Ovary (tissue), 7 donors: ENCODE measurements at regions not wholly inside any gene's neighbourhood (a gene's known extent, or its start where the extent isn't known, plus 50 kb on each side); places are given as distances from the start of the nearest gene placed in this dataset.
"Not testable (repeated sequence)": the region's sequence is repeated elsewhere in the genome, so short reads cannot be mapped to it uniquely, and the experiment has no call there.

ENCODE experiments used
- DNase-seq, 5 donors: peaks; one replicate each; pipeline ENCODE4 v3.0.0-alpha.2; 2019 to 2020
- H3K27ac ChIP-seq, 2 donors: fragments of 200-600 bp; one replicate each; pipeline versions ENCODE4 v1.5.1 to v1.8.0; 2019 to 2022
- H3K27me3 ChIP-seq: fragments of 200-600 bp; one replicate; pipeline ENCODE4 v1.8.0; 2022
- H3K36me3 ChIP-seq: fragments of 200-600 bp; sonication (generic); one replicate; pipeline ENCODE4 v1.5.1; 2019
- H3K4me1 ChIP-seq: one replicate; pipeline ENCODE4 v1.8.1; 2013; ENCODE audit warnings: mild to moderate bottlenecking, moderate library complexity; ENCODE audit not compliant: insufficient read depth
- H3K4me3 ChIP-seq: fragments of 200-600 bp; sonication (generic); one replicate; pipeline ENCODE4 v1.5.1; 2017
- H3K9me3 ChIP-seq, 2 donors: fragments of 200-600 bp in 1 of 2; sonication (generic) in 1 of 2; one replicate each; pipeline versions ENCODE4 v1.5.1 to v1.8.1; 2013 to 2019; ENCODE audit warnings: mild to moderate bottlenecking in 1 of 2, moderate library complexity in 1 of 2
- CTCF ChIP-seq, 3 donors: fragments of 450-650 bp in 2 of 3; fragments of 200-600 bp in 1 of 3; IDR thresholded peaks; one replicate each; pipeline versions ENCODE4 v1.5.1 to v1.8.0; 2016 to 2022; ENCODE audit warnings: antibody characterized with exemption in 3 of 3, mild to moderate bottlenecking in 1 of 3
- EP300 ChIP-seq: sonication (generic); formaldehyde crosslinking; IDR thresholded peaks from one replicate; pipeline ENCODE4 v1.6.1; 2017; ENCODE audit warnings: antibody characterized with exemption
- POLR2A ChIP-seq: fragments of 450-650 bp; IDR thresholded peaks from one replicate; pipeline ENCODE4 v1.6.1; 2017; ENCODE audit warnings: antibody characterized with exemption, mild to moderate bottlenecking, moderate library complexity
- WGBS, 3 donors: extraction: QIAGEN DNeasy Blood & Tissue Kit in 1 of 3; methylation state at CpG; one replicate each; pipeline versions ENCODE4 v1.1.5 to v1.1.7; 2013 to 2017; 5-methylcytosine and 5-hydroxymethylcytosine counted together
- intact Hi-C, 4 donors: fragments of 100-400 bp; cut with DNase I; formaldehyde crosslinking; loops; one replicate each; pipeline versions ENCODE4 v1.11.0 to v1.15.1; 2022 to 2023
- donor health status: DM: no; HTN: no; CAD: no; lungs with moderate emphysema.
- donor health status: DM: no; HTN: no; CAD: no.
- donor health status: Bipolar disorder and iron deficiency.
- donor health status: DM: no; HTN: no; CAD: no.
- donor health status: DM: yes; HTN: yes; CAD: no.

- no peaks in the 10 kb centered on the region for H3K36me3 ChIP-seq
- H3K4me1 ChIP-seq, result peaks cover 5% of the 10 kb centered on the region
- intact Hi-C loops, result no loop called here
Measured at GRCh38 chr2:67323209-67323991, 73.7 kb upstream of the ETAA1 start.

GRCh38 chr2:67329513-67329912 is 67.6 kb upstream of the ETAA1 start:
- intact Hi-C loops, result no loop called here
- H3K4me1 ChIP-seq, result no peaks in the 10 kb centered on the region
- no peaks in the 10 kb centered on the region for H3K27me3 ChIP-seq
- no peak for TF ChIP-seq POLR2A
- no peak for TF ChIP-seq CTCF (IDR thresholded peaks at IDR 0.05)
- TF ChIP-seq EP300, result no peak
- H3K4me3 ChIP-seq, result no peak overlapping the region
- no peaks in the 10 kb centered on the region for H3K9me3 ChIP-seq
- no peak overlapping the region for H3K27ac ChIP-seq
- H3K36me3 ChIP-seq, result no peaks in the 10 kb centered on the region
- no peak for DNase-seq

More at GRCh38 chr2:67323209-67323991, 73.7 kb upstream of the ETAA1 start:
- H3K9me3 ChIP-seq, result no peaks in the 10 kb centered on the region
- DNase-seq, result no peak
- TF ChIP-seq CTCF (IDR thresholded peaks at IDR 0.05) (no peak), EP300 (no peak), POLR2A (no peak)
- H3K4me3 ChIP-seq, result no peak overlapping the region
- WGBS, 3 donors, result 23 to 38% (median 27%) methylated on average over 4 of the region's 4 CpGs
- H3K27me3 ChIP-seq, result no peaks in the 10 kb centered on the region
- no peak overlapping the region for H3K27ac ChIP-seq

GRCh38 chr2:67329951-67330350 is 67.2 kb upstream of the ETAA1 start:
- DNase-seq, result no peak
- Histone ChIP-seq H3K4me3 (no peak overlapping the region), H3K27me3 (no peaks in the 10 kb centered on the region), H3K36me3 (no peaks in the 10 kb centered on the region), H3K27ac (no peak overlapping the region), H3K9me3 (no peaks in the 10 kb centered on the region), H3K4me1 (no peaks in the 10 kb centered on the region)
- TF ChIP-seq POLR2A, result no peak
- no peak for TF ChIP-seq CTCF (IDR thresholded peaks at IDR 0.05)
- no peak for TF ChIP-seq EP300
- intact Hi-C loops, result no loop called here

GRCh38 chr2:67331419-67332086 is 65.6 kb upstream of the ETAA1 start:
- WGBS, 3 donors, result 92 to 97% (median 94%) methylated on average over 9 of the region's 9 CpGs
- H3K9me3 ChIP-seq, H3K36me3 ChIP-seq, intact Hi-C loops, H3K27me3 ChIP-seq, H3K27ac ChIP-seq, H3K4me3 ChIP-seq, DNase-seq, H3K4me1 ChIP-seq: not testable (repeated sequence)

GRCh38 chr2:67337903-67338302 is 59.2 kb upstream of the ETAA1 start:
- Histone ChIP-seq H3K36me3 (no peaks in the 10 kb centered on the region), H3K4me3 (no peak overlapping the region), H3K27ac (no peak overlapping the region), H3K27me3 (no peaks in the 10 kb centered on the region), H3K4me1 (no peaks in the 10 kb centered on the region), H3K9me3 (no peaks in the 10 kb centered on the region)
- intact Hi-C loops, result no loop called here
- WGBS, 3 donors, result 92 to 96% (median 95%) methylated on average over 2 of the region's 2 CpGs
- TF ChIP-seq EP300, result no peak
- no peak for TF ChIP-seq CTCF (IDR thresholded peaks at IDR 0.05)
- TF ChIP-seq POLR2A, result no peak
- no peak for DNase-seq
